Stimulated activated CD8-positive, alpha-beta memory T cell treated with anti-CD3 and anti-CD28 coated beads, Interleukin-4, amount 100 ng/mL, for 24 hours (primary cell): ENCODE measurements at regions not wholly inside any gene's neighbourhood (a gene's known extent, or its start where the extent isn't known, plus 50 kb on each side); places are given as distances from the start of the nearest gene placed in this dataset.
"Not testable (repeated sequence)": the region's sequence is repeated elsewhere in the genome, so short reads cannot be mapped to it uniquely, and the experiment has no call there.

Experiments
- DNase-seq: peaks from one replicate; pipeline ENCODE4 v3.0.0-alpha.2; 2020; ENCODE audit warnings: low read depth

DNA sequence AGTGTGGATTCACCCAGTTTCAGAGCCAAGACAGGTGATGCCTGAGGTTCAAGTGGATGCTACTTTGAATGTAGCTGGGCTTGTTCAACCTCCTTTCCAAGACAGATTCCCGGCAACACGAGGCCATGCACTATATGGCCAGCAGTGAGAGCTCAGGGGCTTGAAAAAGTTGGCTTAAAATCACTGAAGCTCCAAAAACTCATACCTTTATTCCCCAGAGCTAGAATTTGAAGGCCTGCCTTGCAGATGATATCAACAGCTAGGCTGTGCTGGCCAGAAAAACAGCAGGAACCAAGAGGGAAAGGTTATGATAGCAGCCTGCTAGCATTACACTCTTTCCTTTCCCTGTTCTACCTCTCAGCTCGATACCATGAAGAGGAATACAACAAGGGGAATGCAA lies 120.2 kb upstream of the DAB2 start:
- no peak for DNase-seq

DNA sequence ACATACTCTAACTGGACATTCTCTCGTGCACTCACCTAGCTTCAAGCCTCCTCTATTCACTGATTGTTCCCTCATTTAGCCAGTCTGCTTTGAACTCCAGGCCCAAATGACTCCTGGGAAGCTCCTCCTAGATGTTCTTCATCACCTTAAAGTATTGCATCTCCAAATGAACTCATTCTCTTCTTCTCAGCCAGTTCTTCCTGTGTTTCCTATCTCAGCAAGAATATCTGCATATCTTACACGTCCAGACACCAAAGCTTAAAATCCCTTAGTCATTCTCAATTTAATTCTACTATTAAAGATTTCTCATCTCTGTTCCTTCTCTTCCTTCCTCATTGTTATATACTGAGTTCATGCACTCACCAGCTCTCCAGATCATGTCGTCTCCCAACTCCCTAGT lies 118.6 kb upstream of the DAB2 start:
- no peak for DNase-seq

DNA sequence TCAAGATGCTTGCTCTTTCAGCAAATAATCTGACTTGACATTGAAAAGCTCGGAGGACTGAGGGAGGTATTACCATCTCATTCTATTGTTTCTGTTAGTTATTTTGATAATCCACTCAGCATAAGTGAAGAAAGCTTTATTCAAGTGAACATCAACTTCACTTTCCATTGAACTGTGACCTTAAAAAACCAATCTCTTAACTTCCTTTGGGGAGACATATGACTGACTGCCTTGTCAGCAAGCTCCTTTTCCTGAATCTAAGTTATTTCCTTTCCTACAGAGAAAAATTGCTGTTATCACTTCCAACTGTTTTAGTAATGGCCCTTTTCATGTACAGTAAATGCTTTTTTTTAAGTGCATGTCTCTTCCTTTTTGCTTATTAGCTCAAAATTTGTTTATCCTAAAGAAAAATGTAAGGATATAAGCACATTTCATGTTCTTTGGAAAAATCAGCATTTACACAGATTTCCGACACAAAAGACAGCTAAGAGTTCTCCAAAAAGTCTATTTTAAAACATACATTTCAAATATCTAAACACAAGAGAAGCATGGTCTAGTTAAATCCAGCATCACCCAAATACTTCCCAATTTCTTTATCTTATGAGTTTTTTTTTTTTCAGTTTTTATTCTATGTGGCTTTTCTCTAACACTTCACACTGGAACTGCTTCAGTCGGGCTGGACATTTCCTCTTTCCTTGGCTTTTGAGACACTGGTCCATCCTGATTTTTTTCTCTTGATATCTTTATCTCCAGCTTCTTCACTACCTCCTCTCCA lies 117.9 kb upstream of the DAB2 start:
- no peak for DNase-seq

DNA sequence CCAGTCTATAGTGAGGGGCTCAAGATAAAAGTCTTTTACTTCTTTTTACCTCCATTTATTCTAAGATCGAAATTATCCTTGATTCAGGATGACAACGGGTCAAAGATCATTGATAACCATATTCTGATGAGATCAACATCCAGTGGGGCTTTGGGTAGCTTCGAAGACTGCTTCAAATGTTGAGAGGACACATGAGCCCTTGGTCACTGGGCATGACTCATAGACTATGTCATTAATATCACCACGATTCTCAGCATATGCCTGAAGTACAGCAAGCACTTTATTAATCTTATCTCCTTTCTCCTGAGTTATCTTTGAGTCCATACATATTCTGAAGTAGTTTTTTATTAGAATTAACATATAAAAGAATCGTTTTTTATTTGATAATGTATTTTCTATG lies 117.1 kb upstream of the DAB2 start:
- DNase-seq = no peak

DNA sequence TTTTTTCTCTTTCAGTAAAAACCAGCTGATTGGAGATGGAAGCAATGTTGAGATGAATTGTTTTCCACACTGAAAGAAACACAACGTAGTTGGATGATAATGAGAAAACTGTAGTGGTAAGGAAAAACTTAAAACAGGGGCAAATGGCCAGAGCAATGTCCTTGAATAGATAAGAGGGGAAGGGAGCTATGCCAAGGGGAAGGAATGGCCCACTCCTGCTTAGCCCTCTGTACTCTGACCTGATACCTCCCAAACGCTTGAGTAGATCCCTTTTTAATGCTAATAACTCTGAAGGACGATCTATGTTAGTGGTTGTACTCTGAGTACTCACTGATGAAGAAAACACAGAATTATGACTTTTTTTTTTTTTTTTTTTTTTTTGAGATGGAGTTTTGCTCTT lies 114.7 kb upstream of the DAB2 start:
- DNase-seq = no peak

DNA sequence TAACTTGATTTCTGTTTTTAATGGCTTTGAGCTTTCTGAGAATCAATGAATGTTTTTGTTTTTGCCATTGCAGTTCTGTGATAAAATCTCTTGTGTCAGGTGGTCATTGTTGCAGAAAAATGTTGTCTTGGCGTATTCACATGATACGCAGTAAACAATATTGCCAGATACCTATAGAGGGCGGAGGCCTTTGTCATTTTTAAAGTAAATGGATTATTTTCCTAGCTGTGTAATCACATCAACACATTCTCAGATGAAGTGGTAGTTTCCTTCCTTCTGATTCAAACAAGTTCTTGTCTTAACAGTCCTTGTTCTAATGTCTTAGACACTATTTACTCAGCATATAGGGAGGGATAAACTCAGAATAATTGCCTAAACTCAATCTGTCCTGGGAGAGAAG lies 109.9 kb upstream of the DAB2 start:
- DNase-seq = no peak

DNA sequence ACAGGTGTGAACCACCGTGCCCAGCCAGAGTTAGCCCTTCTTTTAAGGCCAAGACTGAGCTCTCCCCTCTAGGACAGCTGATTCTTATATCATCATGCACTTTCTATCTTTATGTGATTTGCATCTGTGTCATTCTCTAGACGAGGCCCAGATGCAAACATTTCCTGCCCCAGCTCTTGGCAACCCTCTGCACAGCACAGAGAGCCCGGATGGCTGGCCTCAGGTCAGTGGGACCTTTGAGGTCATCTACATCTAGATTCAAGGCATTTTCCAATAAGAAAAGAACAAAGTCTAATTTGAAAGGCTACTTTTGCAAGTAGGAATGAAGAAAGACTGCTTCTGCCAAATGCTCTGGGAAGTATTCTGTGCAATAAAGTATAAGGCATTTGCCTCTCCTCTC lies 109.0 kb upstream of the DAB2 start:
- DNase-seq = no peak

DNA sequence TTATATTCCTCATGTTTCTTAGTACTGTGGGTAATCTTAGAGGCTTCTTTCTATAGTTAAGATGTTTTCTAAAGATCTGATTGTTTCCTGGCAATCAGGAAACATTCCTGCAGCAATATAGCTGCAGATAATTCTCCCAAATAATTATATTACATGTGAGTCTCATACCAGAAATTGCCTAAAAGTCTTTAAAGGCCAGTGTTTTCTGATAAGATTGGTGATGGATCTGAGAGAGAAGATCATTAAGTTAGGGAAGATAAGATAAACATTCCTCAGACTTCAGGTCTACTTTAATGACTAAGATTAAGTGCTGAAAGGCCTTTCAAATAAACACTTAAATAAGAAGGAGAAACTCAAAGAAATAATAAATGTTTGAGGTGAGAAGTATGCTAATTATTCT lies 107.7 kb upstream of the DAB2 start:
- no peak for DNase-seq

DNA sequence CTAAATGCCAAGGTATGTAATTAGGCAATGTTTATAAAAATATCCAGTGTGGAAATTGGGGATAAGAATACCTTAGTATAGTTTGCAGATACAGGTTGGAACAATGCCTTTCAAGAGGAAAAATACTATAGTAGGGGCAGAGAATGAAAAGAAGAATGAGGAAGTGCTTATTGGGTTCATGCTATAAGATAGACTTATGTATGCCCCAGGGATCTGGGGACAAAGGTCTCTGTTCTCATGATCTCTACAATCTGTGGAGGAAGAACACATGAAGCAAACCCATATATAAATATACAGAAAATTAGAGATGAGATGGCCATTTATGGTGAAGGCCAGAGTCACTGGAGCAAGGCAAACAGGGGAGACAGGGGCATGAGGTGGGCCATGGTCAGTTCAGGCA lies 106.5 kb upstream of the DAB2 start:
- DNase-seq = no peak

DNA sequence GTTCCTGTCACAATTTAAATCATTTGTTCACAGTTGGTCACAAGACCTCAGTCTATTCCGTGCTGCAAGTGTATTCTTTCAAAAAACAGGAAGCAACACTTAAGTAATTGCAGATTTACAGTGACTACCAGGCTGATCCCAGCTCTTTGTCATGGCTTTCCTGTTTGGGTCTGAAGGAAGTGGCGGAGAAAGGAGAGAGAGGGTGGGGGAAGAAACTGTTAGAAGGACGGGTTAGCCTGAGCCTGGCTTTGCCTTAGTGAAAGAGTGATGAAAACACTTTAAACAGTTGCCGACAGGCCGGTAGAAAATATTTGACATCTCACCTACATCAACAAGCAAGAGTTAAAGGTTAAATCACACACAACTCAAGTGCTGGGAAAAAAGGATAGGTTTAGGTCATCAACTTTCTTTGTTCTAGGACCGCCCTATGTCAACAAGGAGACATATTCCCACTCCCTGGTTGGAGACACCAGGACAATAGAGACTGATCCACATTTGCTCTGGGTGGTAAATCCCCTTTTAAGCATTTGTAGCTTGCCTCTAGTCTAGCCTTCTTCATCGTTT lies 102.2 kb upstream of the DAB2 start:
- DNase-seq = no peak

DNA sequence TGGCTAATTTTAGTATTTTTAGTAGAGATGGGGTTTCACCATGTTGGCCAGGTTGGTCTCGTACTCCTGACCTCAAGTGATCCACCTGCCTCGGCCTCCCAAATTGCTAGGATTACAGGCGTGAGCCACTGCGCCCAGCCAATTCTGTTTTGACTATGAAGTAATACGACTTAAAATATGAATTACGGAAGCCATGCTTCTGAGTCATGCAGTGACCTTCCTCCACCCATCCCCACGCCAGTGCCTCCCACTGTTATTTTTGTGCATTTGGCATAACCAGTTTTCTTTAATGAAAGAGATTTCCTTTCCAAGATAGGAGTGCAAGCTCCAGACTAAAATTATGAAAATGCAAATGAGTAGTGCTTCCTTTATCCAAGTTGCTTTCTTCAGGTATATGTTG lies 101.0 kb upstream of the DAB2 start:
- DNase-seq = not testable (repeated sequence)

DNA sequence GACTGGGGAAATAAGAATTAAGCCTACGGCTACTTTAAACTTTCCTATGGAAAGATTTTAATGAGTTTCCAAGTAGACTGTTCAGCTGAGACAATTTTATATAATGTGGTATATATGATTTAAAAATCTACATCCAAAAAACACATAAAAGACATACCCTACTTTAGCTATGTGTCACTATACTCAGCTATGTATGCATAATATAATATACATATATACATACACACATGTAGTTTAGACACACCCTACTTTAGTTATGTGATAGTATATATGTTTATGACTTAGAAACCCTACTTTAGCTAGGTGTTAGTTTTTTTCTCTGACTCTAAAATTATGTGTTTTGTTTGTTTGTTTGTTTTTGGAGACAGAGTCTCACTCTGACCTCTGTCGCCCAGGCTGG lies 100.5 kb upstream of the DAB2 start:
- no peak for DNase-seq

DNA sequence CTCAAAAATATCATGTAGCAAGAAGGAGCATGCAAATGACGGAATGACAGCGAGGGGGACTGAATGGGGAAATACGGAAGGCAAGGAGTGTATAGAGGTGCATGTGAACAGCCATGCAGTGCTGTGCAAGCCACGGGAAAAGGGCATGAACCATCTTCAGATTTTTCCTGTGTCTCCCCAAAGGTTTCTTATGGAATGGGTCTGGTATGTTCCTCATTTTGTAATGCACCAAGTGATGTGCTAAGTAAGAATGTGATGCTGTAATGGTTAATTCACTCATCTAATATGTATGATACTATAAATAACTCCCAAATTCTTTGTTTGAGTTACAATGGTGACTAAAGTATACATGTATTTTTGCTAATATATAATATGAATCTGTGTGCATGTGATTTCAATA lies 99.0 kb upstream of the DAB2 start:
- no peak for DNase-seq

DNA sequence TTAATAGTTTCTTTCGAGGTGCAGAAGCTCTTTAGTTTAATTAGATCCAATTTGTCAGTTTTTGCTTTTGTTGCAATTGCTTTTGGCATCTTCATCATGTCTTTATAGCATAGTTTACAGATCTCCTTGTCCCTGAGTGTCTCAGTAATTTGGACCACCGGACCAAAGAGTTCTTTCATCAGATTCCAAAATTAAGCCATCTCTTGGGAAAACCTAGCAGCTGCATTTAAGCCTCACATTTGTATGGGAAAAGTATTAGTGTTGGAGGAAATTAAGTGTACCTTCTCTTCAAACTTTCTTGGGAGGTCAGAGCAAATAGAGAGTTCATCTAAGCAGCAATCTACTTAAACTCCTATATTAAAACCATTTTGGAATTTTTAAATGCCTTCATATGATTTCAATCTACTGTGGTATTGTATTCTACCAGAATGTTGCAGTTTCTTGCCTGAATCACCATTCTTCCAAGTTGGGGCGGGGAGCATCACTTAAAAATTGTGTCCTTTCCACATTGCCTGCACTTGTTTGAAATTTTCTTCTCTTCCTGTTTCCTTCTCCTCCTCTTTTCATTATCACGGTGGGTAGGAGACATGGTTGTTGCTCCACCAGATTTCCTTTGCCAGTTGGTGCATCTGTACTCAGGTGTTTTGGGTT lies 97.3 kb upstream of the DAB2 start:
- DNase-seq = no peak

DNA sequence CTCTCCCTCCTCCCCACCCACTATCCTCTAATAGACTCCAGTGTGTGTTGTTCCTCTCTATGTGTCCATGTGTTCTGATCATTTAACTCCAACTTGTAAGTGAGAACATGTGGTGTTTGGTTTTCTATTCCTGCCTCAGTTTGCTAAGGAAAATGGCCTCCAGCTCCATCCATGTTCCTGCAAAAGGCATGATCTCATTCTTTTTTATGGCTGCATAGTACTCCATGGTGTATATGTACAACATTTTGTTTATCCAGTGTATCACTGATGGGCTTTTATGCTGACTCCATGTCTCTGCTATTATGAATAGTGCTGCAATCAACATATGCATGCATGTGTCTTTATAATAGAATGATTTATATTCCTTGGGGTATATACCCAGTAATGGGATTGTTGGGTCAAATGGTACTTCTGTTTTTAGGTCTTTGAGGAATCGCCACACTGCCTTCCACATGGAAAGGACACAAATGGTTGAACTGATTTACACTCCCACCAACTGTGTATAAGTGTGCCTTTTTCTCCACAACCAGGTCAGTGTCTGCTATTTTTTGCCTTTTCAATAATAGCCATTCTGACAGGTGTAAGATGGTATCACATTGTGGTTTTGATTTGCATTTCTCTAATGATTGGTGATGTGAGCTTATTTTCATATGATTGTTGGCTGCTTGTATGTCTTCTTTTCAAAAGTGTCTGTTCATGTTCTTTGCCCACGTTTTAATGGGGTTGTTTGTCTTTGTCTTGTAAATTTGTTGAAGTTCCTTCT lies 96.5 kb upstream of the DAB2 start:
- no peak for DNase-seq

DNA sequence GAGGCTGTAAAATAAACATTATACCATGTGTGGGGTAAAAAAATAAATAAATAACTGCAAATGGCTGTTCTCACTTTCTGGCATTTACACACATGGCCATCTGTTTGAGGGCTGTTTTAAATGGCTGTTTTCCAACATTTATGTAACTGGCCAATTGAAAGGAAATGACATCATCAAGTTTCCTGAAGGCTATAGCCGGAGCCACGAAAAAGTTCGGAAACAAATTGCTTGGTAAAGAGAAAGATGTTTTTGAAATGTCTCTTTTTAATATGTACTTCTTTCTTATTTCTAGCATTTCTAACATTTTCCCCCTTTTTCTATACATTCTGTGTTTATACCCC lies 95.4 kb upstream of the DAB2 start:
- no peak for DNase-seq

DNA sequence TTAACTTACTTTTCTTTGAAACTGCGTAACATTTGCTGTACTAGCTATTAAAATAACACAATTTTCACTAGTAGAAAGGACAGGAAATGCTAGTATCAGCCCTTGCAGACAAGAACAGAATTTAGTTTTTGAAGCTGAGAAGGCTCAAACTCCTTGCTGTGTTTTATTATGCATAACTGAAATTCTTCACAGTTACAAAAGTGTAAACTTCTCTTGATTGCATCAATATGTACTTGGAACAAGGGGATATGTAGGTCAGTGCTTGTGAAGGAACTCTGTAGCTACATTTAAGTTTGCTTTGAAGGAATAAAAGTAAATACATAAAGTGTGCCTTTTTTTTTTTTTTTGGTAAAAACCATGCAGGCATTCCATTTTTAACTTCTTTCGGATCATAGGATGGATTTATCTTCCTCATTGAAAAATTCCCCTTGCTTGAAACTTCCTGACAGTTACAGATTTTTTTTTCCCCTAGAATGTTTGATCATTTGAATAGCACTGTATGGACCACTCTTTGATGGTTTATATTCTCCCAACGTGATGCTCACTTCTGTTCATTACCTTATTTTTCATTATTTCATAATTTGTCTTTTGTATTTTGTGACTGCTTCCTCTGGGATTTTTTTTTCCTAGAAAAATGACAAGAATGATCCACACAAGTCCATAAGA lies 94.9 kb upstream of the DAB2 start:
- DNase-seq = no peak

DNA sequence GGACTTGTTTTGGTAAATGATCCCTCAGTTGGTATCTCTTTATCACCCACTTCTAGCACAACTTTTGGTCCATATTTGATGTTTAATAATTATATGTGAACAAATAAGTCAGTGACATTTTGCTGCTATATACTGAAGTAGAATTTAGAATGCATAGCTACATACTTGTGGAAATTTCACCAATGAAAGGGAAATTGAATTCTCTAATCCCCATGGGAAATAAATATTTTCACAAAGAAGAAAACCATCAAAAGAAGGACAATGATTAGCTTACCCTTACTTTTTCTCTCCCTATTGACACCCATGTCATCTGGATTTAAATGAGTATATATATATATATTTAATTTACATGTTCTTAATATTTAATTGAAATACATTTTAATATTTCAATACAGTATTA lies 94.3 kb upstream of the DAB2 start:
- DNase-seq = no peak

DNA sequence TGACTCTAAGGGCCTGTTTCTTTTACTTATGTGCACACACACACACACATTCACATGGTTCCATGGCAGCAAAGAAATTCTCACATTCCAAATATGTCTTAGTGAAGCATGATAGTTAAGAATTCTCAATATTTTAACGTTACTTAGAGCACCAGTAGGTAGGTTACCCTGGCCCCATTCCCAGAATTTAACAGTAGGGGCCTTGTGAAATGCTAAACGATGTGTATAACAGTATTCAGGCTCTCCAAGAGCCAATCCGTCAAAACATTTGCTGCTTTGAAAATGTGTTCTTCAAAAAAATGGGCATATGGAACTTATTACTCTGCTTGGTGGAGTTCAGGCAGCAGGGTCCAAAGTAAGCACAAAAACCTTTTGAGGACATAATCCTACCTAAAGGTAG lies 93.7 kb upstream of the DAB2 start:
- no peak for DNase-seq

DNA sequence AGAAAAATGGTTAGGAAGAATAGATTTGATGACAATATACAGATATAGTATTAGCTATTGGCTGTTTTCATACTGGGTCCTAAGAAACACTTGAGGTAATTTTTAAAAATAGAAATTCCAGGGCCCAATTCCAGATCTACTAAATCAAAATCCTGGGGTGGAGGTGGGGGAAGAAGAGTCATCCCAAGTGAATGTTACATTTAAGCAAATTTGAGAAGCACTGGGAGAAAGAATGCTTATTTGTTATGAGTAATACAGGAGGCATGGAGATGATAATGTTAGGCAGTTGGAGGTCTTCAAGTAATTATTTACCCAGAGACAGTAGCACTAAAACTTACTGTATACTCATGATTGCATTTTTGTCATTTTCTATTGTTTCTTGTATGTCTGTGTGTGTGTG lies 93.0 kb upstream of the DAB2 start:
- DNase-seq = no peak

DNA sequence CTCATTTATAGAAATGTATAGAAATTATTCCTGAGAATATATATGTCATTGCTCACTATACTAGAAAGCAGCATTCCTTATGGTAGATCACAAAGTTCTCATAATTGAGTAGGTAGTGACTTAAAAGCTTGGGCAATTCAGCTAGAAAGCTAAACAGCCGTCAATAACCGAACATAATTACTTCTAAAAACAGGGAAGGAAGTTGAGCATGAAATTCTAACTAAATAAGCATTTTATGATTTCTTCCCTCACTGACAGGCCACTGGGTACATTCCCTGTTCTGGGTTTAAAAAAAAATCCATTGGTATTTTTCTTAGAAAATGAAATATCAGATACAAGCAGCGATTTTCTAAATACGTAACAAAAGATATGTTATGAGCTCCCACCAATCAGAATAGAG lies 91.1 kb upstream of the DAB2 start:
- DNase-seq = no peak

DNA sequence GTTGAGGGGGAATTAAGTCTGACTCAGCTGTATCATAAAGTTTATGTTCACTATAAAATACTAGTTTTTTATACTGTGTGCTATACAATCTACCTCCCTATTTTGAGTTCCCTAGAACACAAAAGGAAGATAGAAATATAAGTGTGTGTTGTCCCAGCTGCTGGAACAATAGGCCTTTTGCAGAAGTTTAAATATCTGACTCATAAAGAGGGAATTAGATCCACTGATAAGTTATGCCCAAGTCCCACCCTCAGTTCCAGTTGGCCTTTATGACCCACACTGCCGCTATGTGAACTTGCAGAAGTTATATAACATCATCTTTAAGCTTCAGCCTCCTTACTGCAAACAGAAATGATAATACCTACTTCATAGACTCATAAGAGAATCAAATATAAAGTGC lies 88.5 kb upstream of the DAB2 start:
- DNase-seq = no peak

DNA sequence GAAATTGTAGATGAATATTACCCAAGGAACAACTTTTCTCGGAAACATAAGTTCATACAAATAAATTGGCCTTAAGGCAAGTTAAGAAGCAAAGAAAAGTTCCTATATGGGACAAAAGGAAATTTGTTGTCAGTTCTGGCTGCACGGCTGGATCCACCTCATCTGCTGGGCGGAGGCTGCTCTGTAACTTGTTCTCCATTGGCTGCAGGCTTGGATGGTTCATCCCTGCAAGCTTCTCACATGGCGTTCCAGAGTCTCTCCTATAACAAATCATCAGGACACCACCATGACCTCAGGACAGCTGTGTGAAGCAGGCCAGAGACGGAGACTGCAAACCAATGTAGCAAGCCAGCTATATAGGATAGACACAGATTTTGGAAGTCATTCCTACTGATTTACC lies 81.4 kb upstream of the DAB2 start:
- DNase-seq = no peak
